GM19238 (cell line): ENCODE measurements at regions not wholly inside any gene's neighbourhood (a gene's known extent, or its start where the extent isn't known, plus 50 kb on each side); places are given as distances from the start of the nearest gene placed in this dataset.

Experiments used
- DNase-seq: peaks from one replicate; pipeline ENCODE4 v3.0.0; 2011; ENCODE audit warnings: low spot score; ENCODE audit not compliant: insufficient read length

DNA sequence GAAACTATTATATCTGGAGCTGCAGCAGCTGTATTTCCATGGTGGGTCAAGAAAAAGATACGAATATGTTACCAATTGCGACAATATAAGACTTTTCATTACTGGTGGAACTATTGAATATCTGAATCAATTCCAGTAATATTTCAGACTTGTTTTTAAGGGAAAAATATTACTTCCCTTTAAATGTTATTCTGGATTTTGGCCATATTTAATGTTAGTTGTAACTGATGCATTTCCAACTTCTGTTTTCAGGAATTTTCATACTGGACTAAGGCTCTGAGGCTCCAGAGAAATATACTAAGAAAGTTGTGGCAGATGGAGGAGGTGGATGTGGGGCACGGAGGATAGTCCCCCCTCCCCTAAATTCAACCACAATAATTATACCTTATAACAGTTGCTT is 555.2 kb upstream of the SETBP1 start:
- no peak for DNase-seq

DNA sequence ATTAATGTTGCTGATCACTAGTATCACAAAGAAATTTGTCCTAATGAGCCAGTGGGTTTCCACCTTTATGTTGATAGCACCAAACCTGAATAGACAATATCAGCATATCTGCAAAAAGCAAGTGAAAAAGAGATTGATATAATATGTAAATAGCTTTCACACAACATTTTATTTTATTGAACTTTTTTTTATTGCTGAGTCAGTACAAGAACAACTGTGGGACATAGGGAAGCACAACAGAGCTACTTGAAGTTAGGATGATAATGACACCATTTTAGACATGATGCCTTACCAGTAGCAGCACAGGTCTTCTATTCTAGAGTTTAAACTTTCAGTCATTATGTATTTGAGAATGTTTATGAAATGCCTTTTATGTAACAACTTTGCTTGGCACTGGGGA is 554.1 kb upstream of the SETBP1 start:
- DNase-seq, result no peak

DNA sequence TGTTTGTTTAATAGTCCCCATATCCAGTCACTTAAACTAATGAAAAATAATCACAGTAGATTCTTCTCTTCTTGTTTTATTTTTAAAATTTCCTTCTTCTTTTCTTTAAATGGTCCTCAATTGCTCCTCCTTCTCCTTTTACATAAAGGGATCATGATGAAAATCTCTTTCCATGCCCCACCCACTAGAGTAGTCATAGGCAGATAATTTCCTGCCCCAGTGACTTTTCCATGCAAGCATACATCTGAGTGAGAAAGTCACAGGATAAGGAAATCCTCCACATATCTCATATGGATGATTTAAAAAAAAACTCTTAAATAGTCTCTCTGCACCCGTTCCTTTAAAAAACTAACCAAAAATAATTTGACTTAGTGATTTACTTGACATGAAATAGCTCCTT is 552.3 kb upstream of the SETBP1 start:
- DNase-seq, result no peak

DNA sequence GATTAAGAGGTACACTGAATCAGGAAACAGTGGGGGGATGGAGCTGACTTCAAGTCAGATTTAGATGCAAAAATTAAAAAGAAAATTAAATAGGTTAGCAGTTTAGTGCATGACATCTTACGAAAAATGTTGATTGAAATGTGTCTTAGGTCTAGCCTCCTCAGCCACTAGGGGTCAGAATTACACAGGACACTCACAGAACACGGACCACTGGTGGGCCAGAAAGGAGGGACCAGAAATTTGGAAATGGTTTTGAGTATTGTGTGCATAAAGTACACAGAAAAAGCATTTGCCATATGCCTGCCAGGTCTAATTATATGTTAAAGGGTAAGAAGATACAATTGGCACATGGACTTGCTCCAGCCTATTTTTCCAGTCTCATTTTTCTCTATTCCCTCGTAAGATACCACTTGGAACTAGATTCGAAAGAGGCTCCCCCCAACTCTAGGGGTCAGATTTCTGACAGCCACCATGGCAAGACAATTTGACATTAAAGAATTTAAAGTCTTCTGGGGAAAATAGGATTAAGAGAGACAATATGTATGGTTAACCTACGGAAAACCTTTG is 550.2 kb upstream of the SETBP1 start:
- peak; percentile 20 for DNase-seq

DNA sequence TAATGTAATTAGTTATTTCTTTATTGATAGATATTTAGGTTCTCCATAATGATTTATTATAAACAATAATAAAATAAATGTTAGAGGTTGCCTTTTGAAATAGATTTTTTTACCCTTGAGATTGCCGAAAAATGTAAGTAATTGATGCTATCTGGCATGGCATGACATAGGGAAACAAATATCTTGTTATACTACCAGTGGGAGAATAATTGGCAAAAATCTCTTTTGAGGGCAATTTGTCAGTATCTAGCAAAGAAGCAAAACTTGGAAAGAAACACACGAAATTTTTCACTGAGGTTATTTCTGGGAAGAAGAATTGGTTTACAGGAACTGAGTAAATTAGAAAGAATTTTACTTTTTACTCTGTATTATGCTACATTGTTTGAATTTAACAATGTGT is 547.2 kb upstream of the SETBP1 start:
- no peak for DNase-seq

DNA sequence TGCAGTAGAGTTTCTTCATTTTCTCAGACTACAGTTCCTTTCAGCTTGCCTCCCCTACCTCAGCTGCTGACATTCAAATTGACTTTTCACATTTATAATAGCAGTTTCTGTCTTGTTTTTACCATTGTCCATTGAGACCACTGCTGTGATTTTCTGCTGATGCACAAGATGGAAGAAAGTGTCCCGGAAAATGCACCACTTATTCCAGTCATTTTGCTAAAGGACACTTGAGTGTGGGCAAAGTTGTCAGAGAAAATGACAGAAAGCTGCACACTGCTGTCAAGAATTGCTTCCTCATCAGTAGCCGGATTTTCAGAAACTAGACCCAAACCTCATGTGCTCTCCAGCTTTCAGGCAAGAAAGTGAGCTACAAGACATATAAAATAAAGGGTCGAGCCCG is 546.2 kb upstream of the SETBP1 start:
- DNase-seq, result no peak

DNA sequence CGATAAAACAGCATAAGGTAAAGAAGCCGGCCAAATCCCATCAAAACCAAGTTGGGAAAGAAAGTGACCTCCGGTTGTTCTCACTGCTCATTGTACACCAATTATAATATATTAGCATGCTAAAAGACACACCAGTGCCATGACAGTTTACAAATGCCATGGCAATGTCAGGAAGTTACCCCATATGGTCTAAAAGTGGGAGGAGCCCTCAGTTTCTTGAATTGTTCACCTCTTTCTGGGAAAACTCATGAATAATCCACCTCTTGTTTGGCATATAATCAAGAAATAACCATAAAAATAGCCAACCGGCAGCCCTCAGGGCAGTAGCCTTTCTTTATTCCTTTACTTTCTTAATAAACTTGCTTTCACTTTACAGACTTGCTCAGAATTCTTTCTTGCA is 544.9 kb upstream of the SETBP1 start:
- no peak for DNase-seq

DNA sequence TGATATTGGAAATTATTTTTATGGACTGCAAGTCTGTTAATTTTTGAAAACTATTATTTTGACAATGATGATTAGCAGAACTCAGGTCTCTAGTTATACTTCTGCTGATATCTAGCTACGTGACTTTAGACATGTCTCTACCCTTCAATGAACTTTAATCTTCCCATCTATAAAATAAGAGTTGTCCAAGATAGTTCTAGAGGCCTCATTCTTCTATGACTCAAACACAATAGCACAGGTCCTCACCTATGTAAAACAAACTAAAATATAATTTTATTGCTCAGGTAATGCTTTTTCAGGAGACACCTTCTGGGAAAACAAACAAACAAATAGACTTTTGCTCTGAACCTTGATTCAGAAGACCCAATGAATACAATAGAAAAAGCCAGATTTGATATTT is 544.4 kb upstream of the SETBP1 start:
- no peak for DNase-seq

DNA sequence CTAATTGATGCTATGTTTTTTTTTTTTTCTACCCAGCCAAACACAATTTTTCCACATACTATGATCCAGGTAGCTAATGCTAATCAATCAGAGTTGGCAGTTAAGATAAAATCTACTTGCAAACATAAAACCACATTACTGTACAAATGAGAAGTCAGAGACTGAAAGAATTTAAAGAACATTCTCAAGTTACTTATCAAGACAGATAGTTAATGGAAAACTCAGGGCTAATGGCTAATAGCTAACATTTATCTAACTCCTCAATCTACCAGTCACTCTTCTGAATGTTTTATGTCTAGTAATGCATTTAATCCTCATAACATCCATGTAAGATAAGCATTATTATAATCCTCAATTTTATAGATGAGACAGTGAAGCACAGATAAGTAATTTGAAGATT is 537.6 kb upstream of the SETBP1 start:
- DNase-seq, result no peak

DNA sequence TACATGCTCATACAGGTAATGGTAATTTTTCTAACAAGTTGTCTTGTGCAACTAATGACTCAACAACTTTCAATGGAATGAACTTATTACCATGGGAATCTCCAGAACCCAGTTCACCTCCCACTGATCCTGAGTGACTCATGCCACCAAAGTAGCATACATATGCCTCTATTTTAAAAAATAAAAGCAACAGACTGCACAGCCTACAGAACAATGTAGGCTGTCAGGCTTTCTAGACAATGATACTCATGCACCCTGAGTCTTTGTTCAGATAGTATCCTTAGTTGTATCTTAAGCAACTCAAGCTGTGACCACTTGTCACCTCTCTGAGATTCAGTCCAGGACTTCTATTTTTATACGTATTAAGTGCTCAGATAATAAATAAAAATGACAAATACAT is 531.0 kb upstream of the SETBP1 start:
- no peak for DNase-seq

DNA sequence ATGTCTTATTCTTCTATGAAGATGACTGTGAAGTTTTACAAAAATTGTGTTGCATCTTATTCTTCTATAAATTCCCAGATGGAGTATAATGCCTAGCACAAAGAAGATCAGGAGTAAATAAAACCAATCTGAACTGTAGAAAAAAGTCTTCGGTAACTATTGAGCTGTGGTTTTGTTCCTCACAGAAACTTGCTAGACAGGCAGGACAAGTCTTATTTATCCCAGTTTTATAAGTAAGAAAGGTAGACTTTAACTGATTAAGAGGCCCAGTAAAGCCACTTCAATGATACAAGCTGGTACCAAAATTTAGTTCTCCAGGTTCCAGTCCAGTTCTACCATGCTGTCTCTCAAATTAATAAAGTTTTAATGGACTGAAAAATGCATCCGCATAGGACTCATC is 526.7 kb upstream of the SETBP1 start:
- no peak for DNase-seq

DNA sequence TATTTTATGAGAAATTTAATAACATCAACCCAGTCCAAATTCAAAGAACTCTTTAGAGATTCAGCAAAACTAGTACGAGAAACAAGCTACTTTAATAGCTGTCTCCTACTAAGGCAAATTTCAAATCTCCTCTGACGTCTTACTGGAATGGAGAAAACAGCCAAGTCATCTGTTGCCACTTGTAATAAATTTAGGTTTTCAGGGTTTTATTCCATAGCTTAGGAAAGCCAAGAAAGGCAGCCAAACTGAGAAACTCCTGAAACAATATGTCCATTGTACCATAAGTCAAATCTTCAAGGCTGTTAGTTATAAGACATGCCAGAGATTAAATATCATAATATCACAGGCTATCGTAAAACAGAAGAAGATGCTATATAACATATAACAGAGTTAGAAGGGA is 524.6 kb upstream of the SETBP1 start:
- DNase-seq, result no peak

DNA sequence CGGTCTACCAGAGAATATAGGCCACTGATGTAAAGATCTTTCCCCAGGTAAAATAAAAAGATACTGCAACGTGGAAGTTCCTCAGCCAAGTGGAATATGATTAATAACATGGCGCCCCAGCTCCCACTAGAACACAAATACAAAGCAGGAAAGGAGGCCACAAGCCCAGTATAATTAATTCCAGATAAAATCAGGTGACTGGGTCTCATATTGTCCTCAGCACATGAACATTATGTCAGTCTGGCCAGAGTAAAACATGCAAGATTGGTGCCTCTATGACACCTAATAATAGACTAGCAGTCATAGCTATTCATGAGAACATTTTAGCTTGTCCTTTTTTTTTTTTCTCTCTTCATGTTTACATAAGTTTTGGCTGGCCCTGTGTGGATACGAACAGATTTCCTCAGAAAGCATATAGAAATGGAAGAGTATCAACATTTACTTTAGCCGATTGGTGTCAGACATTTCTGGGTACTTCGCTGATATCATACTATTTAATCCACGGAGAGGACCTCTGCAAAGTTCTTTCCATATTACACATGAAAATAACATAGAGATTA is 523.8 kb upstream of the SETBP1 start:
- DNase-seq, result no peak

DNA sequence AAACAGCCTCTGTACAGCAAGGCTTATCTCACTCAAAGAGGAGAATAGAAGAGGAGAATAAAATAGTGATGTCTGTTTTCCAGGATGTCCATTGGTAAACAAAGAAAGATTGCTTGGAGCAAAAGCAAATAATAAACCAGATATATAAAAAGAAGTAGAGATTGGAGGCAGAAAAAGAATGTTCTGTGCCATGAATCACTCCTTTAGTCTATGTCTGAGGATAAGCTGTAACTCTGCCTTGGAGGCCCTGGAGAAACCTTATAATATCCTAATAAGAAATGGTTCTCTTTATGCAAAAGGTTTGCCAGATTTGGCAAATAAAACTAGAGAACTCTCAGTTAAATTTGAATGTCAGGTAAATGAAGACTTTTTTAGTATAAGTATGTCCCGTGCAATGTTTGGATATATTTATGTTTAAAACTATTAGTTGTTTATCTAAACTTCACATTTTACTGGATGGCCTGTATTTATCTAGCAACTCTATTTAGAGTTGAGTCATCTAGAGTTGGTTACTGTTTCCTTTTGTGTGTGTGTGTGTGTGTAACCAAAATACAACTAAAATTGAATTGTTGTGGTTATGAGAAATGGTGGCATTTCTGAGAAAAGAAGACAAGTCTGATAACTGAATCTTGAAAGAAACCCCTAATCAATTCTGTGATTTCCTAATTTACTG is 510.3 kb upstream of the SETBP1 start:
- no peak for DNase-seq

DNA sequence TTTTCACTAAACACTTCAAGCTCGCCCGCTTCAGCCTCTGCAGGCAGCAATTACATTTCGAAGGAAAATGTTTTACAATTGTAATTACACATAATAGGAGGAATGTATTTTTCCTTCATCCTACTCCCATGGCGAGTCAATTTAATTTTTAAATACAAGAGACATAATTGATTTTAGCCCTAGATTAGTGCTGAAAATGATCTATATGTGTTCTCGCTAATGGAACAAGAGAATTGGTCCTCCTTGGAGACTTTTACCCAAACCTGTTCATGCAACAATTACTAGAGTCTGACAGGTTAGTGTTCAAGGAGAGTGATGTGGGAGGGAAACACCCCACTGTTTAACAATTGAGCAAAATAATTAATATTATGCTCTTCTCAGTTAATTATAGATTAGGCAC is 509.4 kb upstream of the SETBP1 start:
- DNase-seq, result no peak

DNA sequence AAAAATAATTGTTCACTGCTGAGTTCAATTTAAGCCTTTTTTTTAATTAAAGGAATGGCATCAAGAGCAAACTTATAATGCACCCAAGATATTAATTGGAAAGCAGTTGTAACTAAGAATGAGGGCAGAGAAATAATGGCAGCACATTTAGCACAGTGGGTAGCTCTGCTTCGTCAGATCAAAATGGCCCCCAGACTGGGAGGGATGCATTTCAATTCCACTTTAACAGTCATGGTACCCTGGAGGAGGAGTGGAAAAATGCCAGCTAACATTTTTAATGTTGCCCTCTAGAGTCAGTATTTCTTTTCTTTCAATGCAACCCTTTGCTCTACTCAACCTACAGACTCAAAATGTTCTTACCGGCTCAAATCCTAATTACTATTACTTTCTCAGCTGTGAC is 504.8 kb upstream of the SETBP1 start:
- no peak for DNase-seq

DNA sequence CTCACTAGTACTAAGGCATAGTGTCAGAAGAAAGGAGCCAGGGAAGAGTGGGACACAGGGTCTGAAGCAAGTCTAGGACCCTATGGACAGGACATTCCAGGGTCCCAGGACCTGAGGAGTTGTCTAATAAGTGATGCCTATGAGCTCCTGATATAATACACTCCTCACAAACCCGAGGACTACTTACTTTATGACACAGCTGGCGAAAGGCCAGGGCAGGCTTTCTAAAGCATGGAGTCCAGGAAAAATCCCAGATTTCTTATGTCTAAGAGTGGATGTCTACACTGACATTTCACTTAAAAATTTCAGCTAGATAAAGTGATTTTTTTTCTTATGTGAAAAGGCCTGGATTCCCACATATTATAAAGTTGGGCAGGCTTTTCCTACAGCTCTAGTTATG is 502.2 kb upstream of the SETBP1 start:
- no peak for DNase-seq

DNA sequence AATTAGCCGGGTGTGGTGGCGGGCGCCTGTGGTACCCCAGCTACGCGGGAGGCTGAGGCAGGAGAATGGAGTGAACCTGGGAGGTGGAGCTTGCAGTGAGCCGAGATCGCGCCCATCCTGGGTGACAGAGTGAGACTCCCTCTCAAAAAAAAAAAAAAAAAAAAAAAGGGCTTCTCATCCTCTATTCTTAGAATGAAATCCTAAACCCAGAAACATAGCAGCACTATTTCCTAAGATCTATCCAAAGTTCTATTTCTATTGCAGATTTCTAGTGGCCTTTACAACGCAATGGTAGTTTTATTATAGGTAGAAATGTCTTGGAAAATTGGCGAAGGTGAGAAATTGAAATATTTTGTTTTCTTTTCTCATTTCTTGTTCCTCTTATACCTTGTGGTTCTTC is 501.0 kb upstream of the SETBP1 start:
- no peak for DNase-seq

DNA sequence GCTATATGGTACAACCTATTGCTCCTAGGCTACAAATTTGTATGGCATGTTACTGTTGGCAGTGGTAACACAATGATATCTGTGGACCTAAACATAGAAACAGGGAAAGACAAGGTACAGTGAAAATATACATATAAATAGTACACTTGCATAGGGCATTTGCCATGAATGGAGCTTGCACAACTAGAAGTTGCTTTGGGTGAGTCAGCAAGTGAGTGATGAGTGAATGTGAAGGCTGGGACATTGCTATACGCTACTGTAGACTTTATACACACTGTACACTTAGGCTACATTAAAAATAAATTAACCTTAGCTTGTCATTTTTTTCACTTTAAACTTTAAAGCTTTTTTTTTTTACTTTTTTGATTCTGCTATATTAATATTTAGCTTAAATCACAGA is 500.0 kb upstream of the SETBP1 start:
- no peak for DNase-seq

DNA sequence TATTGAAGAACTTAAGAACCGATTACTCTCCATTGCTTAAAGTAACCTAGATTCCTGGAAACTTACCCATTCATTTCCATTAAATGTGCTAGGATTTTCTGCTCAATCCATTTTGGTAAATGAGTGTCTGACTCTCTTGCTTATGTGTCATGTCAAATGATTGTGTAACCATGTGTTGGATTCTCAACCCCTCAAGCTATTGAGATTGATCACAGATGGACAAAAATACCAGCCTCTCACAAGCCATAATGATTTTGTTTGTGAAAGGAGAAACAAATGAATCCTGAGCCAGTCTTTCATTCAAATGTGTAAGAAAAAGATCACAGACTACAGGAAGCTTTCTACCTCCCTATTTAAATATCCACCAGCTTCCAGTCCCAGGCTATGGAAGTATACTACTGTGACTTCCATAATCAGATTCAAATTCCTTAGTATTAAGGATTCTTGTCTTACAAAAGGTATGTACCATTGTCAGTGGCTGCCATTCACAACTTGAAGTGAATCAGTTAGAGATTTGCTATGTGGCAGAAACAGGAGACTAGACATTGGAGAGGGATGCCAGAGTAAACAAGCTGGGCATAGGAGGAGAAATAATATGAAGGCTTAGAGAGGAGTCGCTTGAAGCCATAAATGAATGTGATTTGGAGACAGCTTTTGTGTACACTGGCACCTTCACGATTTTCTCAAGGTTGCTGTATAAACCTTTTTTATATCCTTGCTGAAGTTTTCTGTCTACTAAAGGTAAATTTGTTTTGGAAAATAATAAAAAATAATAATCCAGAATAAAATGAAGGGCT is 498.5 kb upstream of the SETBP1 start:
- no peak for DNase-seq

DNA sequence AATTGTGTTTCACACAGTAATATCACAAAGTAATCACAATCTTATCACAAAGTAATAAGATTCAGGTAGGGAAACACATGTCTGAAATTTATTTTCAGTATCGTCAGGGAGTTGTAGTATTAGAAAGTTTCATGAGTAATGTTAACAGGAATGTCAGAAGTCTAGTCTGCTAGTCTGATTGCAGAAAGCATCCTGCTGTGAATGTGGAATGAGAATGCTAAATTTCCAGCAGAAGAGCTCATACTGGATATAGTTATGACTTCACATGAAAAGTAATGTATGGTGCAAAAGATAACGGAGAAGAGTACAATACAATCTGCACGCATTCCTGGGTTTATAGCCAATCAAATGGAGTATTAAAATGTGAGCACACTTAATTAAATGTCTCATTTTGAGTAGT is 494.7 kb upstream of the SETBP1 start:
- no peak for DNase-seq

DNA sequence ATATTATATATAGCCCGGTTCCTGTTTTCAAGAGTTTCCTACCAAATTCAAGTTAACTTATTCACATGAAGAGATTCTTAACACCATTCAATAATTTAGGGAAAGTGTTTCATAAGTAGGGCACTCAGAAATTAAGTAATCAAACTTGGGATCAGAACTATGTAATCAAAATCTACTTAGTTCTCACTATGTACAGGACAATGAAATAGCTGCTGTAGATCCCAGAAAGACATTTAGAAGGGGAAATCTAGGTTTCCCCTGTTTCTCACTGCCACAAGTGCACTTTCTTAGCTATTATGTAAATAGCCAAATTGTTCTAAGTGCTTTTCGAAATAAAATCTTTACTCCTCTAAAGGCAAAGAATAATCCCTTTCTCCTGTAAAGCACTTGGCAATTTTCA is 493.6 kb upstream of the SETBP1 start:
- no peak for DNase-seq
